ENCODE measurements at regions not wholly inside any gene's neighbourhood (a gene's known extent, or its start where the extent isn't known, plus 50 kb on each side); places are given as distances from the start of the nearest gene placed in this dataset.

DNA sequence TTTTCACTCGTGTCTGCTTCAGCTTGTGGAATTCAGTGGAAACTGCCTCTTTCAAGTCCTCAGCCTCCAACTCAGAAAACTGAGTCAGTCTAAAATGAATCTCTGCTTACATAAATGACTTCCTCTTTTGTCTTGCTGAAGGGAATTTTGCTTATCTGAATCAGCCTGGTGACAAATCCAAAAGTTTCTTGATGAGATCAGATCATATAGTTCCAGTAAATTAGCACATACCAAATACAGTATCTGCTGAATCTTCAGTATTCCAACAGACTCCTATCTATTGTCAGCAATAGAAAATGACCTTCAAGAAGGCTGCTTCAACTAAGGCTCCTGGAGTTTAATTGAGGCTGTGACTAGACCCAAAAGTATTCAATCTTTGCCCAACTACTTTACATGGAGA is 290.0 kb downstream of the MZT1 start:
- TF ChIP-seq, protein P1, sequence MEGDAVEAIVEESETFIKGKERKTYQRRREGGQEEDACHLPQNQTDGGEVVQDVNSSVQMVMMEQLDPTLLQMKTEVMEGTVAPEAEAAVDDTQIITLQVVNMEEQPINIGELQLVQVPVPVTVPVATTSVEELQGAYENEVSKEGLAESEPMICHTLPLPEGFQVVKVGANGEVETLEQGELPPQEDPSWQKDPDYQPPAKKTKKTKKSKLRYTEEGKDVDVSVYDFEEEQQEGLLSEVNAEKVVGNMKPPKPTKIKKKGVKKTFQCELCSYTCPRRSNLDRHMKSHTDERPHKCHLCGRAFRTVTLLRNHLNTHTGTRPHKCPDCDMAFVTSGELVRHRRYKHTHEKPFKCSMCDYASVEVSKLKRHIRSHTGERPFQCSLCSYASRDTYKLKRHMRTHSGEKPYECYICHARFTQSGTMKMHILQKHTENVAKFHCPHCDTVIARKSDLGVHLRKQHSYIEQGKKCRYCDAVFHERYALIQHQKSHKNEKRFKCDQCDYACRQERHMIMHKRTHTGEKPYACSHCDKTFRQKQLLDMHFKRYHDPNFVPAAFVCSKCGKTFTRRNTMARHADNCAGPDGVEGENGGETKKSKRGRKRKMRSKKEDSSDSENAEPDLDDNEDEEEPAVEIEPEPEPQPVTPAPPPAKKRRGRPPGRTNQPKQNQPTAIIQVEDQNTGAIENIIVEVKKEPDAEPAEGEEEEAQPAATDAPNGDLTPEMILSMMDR (IDR thresholded peaks at IDR 0.05; ENCODE audit: borderline replicate concordance, extremely low read depth, low read length, poor library complexity, severe bottlenecking), result no peak
- TF ChIP-seq EZH2 (IDR thresholded peaks at IDR 0.05; ENCODE audit: borderline replicate concordance, low read depth, low read length, severe bottlenecking), result no peak

All from DND-41 (cell line).